ENCODE measurements at regions not wholly inside any gene's neighbourhood (a gene's known extent, or its start where the extent isn't known, plus 50 kb on each side); places are given as distances from the start of the nearest gene placed in this dataset.

GRCh38 chr15:20358066-20358778 lies 183.4 kb downstream of the GOLGA6L6 start:
- Histone ChIP-seq H3K4me3 (ENCODE audit: extremely low read depth in 1 of 4, insufficient read depth in 2 of 4, low read depth in 3 of 4, low read length in 4 of 4) (no peak overlapping the region), H3K9me3 (ENCODE audit: insufficient read depth in 2 of 2, low read depth in 1 of 2, low read length in 1 of 2) (peaks cover 14 to 61% of the 10 kb centered on the region in 2 experiments), H3K27ac (ENCODE audit: low read depth, low read length) (no peak overlapping the region), H3K4ac (replicated peaks; ENCODE audit: insufficient read length, low read depth, low read length) (no peak overlapping the region), H4K5ac (ENCODE audit: insufficient read length, low read depth, low read length) (no peak overlapping the region), H2AFZ (ENCODE audit: low read length) (no peak overlapping the region), H3K56ac (replicated peaks; ENCODE audit: insufficient read length, low read depth, low read length) (no peak overlapping the region), H2BK15ac (ENCODE audit: low read length) (no peak overlapping the region), H3K27me3 (replicated peaks in 1 of 4; ENCODE audit: control insufficient read depth in 3 of 4, extremely low read depth in 1 of 4, insufficient read depth in 3 of 4, low read length in 3 of 4) (no peaks in the 10 kb centered on the region), H3K4me2 (ENCODE audit: insufficient read depth in 1 of 2, low read depth in 2 of 2, low read length in 2 of 2) (no peak overlapping the region), H4K91ac (replicated peaks; ENCODE audit: insufficient read length, low read length) (no peak overlapping the region), H3K4me1 (replicated peaks in 1 of 4; ENCODE audit: control insufficient read depth in 3 of 4, insufficient read depth in 4 of 4, low read length in 3 of 4) (no peaks in the 10 kb centered on the region), H3K9ac (replicated peaks in 1 of 4; ENCODE audit: extremely low read depth in 1 of 4, low read depth in 3 of 4, low read length in 3 of 4) (no peak overlapping the region), H4K20me1 (replicated peaks in 1 of 2; ENCODE audit: control insufficient read depth in 1 of 2, insufficient read depth in 2 of 2, low read length in 2 of 2) (no peaks in the 10 kb centered on the region), H3K18ac (ENCODE audit: extremely low read depth, low read length) (no peak overlapping the region), H3K23me2 (ENCODE audit: low read depth, low read length) (no peaks in the 10 kb centered on the region), H3K14ac (ENCODE audit: insufficient read length) (no peak overlapping the region), H2BK120ac (replicated peaks; ENCODE audit: low read depth, low read length) (no peak overlapping the region), H3K23ac (ENCODE audit: insufficient read length) (no peak overlapping the region), H3K79me2 (ENCODE audit: control insufficient read depth in 1 of 2, insufficient read depth in 2 of 2, low read length in 2 of 2) (no peaks in the 10 kb centered on the region), H2BK12ac (ENCODE audit: low read depth, low read length) (no peak overlapping the region), H4K8ac (ENCODE audit: extremely low read depth, insufficient read depth, low read length) (peak overlapping the region; percentile 35; the same call in 1 of the 2 replicates), H2BK5ac (ENCODE audit: low read depth, low read length) (no peak overlapping the region), H2AK5ac (ENCODE audit: low read depth, low read length) (no peak overlapping the region), H3K36me3 (ENCODE audit: control insufficient read depth in 2 of 4, insufficient read depth in 4 of 4, low read length in 3 of 4) (no peaks in the 10 kb centered on the region), H2BK20ac (ENCODE audit: low read length) (no peak overlapping the region), H3K79me1 (ENCODE audit: low read depth, low read length) (no peaks in the 10 kb centered on the region)
- FAIRE-seq: no peak
- TF ChIP-seq TBP (IDR thresholded peaks at IDR 0.05; ENCODE audit: low read depth, low read length) (no peak), CHD1 (IDR thresholded peaks at IDR 0.05; ENCODE audit: low read depth, low read length) (no peak), GABPA (IDR thresholded peaks at IDR 0.05; ENCODE audit: borderline replicate concordance, insufficient read depth, low read length) (no peak), BCL11A (IDR thresholded peaks at IDR 0.05; ENCODE audit: low read depth in 2 of 2, low read length in 2 of 2) (no peak), POLR2A (IDR thresholded peaks at IDR 0.05; ENCODE audit: control extremely low read depth in 1 of 2, low read depth in 2 of 2, low read length in 2 of 2) (no peak)
- CTCF ChIA-PET (ENCODE audit: partially characterized antibody): no interaction called here
- WGBS, 2 experiments (ENCODE audit: extremely low coverage in 1 of 2, insufficient coverage in 1 of 2, insufficient read length in 1 of 2, insufficient replicate concordance in 2 of 2, low coverage in 1 of 2, low lambda C conversion rate in 2 of 2, missing lambda C conversion rate in 1 of 2): 93% methylated on average over 23 of the region's 28 CpGs; no CpG with 5 or more reads in 1 of the 2 experiments
- no peak for DNase-seq (ENCODE audit: low read depth in 1 of 2, low spot score in 2 of 2)
- POLR2A ChIA-PET (ENCODE audit: partially characterized antibody): no interaction called here
